GM18517 (cell line): ENCODE measurements at regions not wholly inside any gene's neighbourhood (a gene's known extent, or its start where the extent isn't known, plus 50 kb on each side); places are given as distances from the start of the nearest gene placed in this dataset.

ENCODE experiments used
- ATAC-seq: cut with Tn5 transposase; IDR thresholded peaks from one replicate; pipeline ENCODE4 v1.9.1; 2021; ENCODE audit warnings: mild to moderate bottlenecking, moderate library complexity; ENCODE audit not compliant: unreplicated experiment

- no peak for ATAC-seq
Observed at GRCh38 chr1:90161625-90162024, 166.7 kb downstream of the ZNF326 start.

- ATAC-seq: no peak
Observed at GRCh38 chr1:90155721-90156487, 161.0 kb downstream of the ZNF326 start.

- ATAC-seq: no peak
Observed at GRCh38 chr1:90154711-90155110, 159.8 kb downstream of the ZNF326 start.

DNA sequence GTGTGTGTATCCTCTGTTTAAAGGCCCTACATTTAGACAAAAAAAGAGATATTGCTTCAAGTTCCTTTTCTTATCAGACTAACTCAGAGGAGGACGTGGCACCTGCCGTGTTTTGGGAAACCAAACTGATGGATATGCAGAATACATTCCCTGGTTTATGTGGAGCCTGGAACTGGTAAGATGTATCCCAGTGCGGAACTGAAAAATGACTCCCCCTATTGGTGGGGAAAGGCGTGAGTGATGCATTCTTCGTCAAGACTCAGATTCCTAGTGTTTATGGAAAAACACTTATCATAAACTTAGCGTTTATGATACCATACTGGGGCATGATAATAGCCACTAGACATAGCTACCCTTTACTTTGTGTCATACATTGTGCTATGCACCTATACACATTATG lies 154.2 kb downstream of the ZNF326 start:
- no peak for ATAC-seq

GRCh38 chr1:90147093-90147492 lies 152.2 kb downstream of the ZNF326 start:
- no peak for ATAC-seq

DNA sequence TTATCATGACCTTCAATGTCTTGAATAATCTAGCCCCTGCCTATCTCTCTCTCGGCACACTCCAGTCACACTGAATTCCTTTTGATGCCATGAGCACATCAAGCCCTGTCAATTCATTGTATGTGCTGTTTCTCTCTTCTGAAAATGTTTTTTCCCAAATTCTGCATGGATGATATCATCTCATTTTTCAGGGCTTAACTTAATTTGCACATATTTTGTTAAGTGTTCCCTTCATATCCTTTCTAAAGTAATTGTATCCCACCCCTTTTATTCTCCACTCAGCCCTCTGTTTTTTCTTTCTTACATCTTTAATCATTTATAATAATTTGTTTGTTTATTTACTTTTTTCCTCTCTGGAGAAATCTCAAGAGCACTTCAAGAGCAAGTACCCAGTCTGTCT lies 149.9 kb downstream of the ZNF326 start:
- no peak for ATAC-seq

DNA sequence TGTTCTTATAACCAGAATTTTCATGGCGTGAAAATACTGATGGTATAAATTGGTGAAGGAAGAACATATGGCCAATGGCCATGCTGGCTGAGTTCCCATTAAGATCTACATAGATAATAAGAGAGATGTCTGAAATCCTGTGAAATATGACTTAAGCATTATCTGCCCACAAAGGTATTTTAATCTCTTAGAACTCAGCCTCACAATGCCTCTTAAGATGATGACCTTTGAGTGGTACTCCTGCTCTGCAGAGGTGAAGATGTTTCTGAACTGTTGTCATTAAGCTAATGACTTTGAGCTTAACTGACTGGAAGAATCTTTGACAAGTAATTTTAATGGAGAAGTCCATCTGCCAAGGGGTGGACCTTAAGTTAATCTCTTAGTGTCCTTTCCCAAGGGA lies 148.7 kb downstream of the ZNF326 start:
- ATAC-seq: no peak

DNA sequence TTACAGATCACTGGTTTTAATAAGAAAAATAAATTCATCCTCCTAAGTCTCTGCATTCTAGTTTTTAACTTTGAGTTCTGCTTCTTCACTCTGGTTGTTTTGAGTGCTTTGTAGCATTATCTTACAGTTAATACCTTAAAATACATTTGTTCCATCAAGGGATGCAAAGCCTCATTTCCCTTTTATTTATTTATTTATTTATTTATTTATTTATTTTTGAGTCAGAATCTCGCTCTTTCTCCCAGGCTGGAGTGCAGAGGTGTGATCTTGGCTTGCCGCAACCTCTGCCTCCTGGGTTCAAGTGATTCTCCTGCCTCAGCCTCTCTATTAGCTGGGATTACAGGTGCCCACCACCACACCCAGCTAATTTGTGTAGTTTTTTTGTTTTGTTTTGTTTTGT lies 147.8 kb downstream of the ZNF326 start:
- ATAC-seq: no peak

GRCh38 chr1:90139837-90140236 lies 144.9 kb downstream of the ZNF326 start:
- ATAC-seq: no peak

- no peak for ATAC-seq
Observed at GRCh38 chr1:90135286-90135685, 140.4 kb downstream of the ZNF326 start.

DNA sequence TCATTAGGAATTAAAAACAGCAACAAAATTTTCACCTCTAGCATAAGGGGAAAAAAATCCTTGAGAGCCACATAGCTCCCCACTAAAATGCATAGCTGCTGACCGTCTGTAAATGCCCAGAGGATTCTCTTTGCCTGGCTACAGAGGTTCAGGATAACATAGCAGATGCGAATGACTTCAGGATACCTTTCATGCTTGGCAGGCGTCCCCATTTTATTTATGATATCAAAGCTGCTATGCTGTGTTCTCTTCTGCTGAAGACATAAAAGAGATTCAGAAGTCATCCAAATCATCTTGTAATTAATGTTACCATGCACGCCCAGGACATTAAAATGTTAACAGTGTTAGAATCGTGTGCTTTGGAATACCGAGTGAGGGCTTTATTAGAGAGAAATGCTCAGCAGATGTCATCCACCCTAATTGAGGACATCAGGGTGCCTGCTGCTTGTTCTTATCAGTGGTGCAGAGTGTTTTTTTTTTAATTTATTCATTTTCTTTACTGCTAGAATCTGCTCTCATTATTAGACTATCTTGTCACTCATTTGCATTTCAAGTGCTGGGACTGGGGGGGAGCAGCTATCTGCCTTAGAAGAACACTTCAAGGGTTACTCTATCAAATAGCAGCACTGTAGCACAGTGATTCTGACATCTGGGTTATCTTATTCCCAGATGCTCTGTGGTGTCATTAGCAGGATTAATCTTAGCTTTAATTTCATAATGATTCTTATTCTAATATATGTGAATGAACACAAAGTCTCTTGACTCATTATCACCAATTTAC lies 139.5 kb downstream of the ZNF326 start:
- no peak for ATAC-seq

DNA sequence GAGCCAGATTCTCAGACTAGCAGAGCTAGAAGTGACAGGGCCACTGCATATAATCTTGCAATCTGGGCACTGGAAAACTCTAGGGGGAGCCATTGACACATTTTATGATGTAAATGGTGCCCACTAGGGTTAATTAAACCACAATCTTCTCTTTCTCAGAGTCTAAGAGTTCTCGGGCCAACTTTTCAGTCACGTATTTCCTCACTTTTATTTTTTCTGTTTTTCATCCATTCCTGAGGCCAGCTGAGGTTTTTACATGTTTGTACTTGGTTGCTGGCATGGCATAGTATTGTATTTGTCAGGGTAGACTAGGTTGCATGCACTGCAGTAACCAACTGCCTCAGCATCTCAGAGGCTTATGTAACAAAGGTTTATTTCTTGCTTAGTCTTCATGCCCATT lies 138.2 kb downstream of the ZNF326 start:
- no peak for ATAC-seq

DNA sequence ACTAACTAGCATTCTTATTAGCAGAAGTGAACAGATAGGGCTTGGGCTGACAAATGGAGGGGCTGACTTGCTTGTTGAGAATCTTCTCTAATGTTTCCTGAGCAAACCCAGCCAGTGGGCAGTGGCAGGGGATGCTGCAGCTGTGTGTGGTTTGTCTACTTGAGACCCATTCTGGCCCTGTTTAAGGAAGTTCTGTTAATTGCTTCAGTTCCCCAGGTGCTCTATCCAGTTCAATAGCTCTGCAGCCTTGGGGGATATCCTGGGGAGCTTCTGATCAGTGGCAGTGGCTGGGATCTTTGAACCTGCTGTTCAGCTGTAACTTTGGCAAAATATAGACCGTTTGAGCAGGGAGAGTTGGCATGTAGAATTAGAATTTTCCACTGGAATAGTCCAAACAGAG lies 137.4 kb downstream of the ZNF326 start:
- no peak for ATAC-seq

DNA sequence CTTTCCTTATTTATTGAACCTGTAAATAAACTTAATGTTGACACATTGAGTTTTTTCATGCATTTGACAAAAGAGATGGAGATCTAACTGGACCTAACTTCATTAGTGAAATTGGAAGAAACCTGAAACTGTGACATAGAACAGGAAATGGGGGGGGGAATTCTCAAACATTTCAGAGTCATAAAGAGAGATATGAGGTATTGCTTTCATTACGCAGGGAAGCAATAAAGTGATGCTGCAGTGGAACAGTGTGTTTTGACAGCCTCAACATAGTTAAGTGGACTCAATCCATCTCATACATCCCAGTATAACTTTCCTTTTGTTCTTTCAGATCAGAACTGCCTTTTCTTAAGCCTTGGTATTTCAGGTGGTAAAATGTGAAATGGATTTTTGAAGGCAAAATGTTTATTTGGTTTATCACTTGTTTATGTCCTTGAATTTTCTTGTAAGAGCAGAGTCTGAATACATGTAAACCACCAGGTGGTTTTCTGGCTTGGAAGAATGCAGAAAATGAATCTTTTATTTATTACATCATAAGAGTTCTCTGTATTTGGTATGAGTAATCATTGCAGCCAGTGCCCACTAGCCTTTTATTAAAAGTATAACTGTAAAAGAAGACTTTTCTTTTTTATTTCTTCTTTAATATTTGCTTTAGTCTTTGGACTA lies 132.5 kb downstream of the ZNF326 start:
- no peak for ATAC-seq

GRCh38 chr1:90126834-90127233 lies 131.9 kb downstream of the ZNF326 start:
- no peak for ATAC-seq

- no peak for ATAC-seq
Observed at GRCh38 chr1:90122654-90123340, 127.9 kb downstream of the ZNF326 start.

GRCh38 chr1:90114521-90115141 lies 119.7 kb downstream of the ZNF326 start:
- ATAC-seq: no peak

DNA sequence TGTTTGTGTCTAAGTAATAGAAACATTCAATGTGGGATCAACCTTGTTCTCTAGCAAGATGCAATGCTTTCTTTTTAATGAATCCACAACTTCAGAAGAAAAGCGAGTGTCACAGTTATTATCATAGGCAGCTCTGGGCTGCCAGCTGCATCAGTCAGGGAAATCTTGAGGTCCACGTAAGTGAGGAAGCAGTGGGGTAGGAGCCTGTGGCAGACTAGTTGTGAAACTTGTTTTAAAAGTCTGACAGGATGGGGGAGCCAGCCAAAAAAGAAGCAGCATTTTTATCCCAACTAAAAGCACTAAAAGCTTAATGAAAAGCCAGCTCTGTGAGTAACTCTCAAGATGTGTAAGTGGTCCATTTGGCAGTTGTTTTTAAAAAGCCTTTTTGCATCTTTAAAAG lies 113.1 kb downstream of the ZNF326 start:
- no peak for ATAC-seq

DNA sequence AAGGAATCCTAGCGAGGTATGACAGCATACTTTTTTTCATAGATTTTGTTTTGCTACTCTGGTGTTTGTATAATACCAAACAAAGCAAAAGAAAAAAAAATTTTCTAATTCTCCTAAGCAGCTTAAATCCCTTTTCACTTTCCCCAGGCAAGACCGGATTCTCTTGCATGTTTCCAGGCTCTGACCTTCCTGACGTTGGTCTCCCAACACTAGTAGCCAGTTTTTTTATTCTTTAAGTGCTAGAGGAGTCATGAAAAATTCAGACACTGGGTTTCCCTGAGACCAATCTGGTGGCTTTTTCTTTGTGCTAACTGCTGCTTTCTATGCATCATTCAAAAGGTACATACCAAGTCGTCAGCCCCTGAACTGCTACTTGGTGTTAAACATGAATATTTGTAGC lies 111.4 kb downstream of the ZNF326 start:
- ATAC-seq: no peak

DNA sequence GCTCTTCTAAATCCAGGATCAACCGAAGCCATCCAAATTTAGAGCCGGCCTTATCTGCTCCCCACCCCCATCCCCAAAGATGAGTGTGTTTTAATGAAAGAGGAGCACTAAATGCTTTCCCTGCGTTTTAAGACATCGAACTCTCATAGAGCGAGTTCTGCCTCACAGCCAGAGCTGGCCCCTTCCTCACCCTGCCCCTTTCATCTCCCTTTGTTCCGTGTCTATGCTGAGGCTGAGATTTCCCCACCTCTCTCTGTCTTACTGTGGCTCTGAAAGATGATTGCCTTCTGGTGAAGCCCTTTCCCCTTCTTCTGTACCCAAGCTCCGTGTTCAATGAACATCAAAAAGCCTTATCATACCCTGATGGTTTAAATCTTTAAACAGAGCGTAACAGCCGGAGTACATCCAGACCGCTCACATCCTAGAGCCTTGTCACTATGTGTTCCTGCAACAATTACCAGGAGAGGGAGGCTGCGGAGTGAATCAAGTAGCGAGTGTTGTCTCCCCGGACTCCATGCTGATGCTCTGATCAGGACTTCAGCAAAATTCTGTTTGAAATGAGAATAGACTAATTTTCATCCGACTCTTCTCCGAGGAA lies 110.1 kb downstream of the ZNF326 start:
- no peak for ATAC-seq
